Activated naive CD4-positive, alpha-beta T cell treated with anti-CD3 and anti-CD28 coated beads for 36 hours (primary cell): ENCODE measurements at regions not wholly inside any gene's neighbourhood (a gene's known extent, or its start where the extent isn't known, plus 50 kb on each side); places are given as distances from the start of the nearest gene placed in this dataset.

ENCODE experiments used
- CTCF ChIA-PET: fragments of 350-600 bp; sonication (Branson Sonifier 250); formaldehyde crosslinking; loops from one replicate; lab custom pipeline; 2021; ENCODE audit warnings: antibody characterized with exemption; lab: Charles Lee
- DNase-seq: peaks from one replicate; pipeline ENCODE4 v3.0.0-alpha.2; 2020
- H3K27ac Mint-ChIP-seq: one replicate; pipeline ENCODE4 v1.8.0; 2021; ENCODE audit warnings: mild to moderate bottlenecking, mixed read lengths
- H3K27me3 Mint-ChIP-seq: one replicate; pipeline ENCODE4 v1.8.0; 2021; ENCODE audit warnings: low read depth, mixed read lengths
- H3K36me3 Mint-ChIP-seq: one replicate; pipeline ENCODE4 v1.8.0; 2021; ENCODE audit warnings: low read depth, mixed read lengths
- H3K4me1 Mint-ChIP-seq: one replicate; pipeline ENCODE4 v1.8.0; 2021; ENCODE audit warnings: low read depth, mixed read lengths
- H3K4me3 Mint-ChIP-seq: one replicate; pipeline ENCODE4 v1.8.0; 2021; ENCODE audit warnings: mild to moderate bottlenecking, moderate library complexity, mixed read lengths
- H3K9me3 Mint-ChIP-seq: one replicate; pipeline ENCODE4 v1.8.0; 2021; ENCODE audit warnings: mixed read lengths
- intact Hi-C: fragments of 100-400 bp; cut with micrococcal nuclease; formaldehyde crosslinking; loops from one replicate; pipeline ENCODE4 v1.15.1; 2023

DNA sequence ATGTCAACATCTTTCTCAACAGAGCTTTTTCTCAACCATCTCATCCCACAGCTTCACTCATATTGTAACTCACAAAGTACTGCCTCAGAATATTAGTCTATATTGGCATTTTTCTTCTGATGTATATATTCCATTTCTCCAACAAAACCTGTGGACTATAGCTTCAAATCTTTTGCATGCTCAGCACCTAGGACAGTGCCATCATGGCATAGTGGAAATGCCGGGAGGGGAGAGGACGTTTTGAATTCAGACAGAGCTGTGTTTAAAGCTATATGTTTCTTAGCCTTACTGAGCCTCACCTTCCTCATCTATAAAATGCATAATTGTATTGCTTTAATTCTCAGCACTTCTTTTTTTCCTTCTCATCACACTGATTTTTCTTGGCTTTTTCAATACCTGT, 452.6 kb downstream of the GALC start:
- Mint-ChIP-seq H3K36me3 (no peaks in the 10 kb centered on the region), H3K27ac (no peak overlapping the region), H3K9me3 (peaks cover 6% of the 10 kb centered on the region), H3K4me1 (no peaks in the 10 kb centered on the region), H3K4me3 (no peak overlapping the region), H3K27me3 (no peaks in the 10 kb centered on the region)
- no peak for DNase-seq
- CTCF ChIA-PET, result no interaction called here
- intact Hi-C loops, result no loop called here

DNA sequence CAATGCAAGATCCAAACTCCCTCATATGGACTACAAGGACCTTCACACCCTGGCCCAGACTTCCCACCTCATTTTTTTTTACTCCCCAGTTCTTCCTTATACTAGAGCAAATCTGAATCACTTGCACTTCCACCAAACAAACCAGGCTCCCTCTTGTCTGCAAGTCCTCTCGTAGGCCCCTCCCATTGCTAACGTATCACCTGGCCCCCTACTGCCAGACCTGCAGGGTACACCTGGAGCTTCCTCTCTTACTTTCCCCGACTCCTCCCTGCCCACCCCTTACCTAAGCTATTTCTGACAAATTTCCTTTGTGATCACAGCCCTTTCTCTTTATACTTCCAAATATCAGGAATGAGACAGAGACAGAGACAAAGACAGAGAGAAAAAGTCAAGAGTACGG, 463.9 kb downstream of the GALC start:
- no peak overlapping the region for H3K27ac Mint-ChIP-seq
- no peaks in the 10 kb centered on the region for H3K36me3 Mint-ChIP-seq
- intact Hi-C loops, result no loop called here
- CTCF ChIA-PET, result interaction anchor here (1.1 kb wide), 1 partner anchor 20 kb away, joined by 4 read pairs; no protein-coding TSS in a partner anchor
- no peaks in the 10 kb centered on the region for H3K4me1 Mint-ChIP-seq
- no peaks in the 10 kb centered on the region for H3K27me3 Mint-ChIP-seq
- no peak for DNase-seq
- H3K9me3 Mint-ChIP-seq, result no peaks in the 10 kb centered on the region
- no peak overlapping the region for H3K4me3 Mint-ChIP-seq

DNA sequence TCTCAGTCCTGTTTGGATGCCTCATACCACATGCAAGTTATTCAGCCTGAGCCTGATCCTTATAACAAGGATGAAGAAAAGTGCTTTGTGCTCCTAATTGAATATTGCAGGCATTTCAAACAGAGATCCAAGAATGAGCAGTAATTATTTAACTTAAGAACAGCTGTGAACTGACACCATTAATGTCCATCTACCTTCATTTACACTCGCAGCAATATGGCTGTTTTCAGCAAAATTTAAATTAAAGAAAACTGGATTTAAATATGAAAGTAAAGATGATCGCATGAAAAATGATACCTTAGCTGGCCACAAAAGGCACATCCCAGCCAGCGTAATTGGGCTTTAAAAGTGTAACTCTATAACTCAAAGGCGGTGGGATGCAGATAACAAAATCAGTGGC, 466.3 kb downstream of the GALC start:
- intact Hi-C loops, result no loop called here
- no peak overlapping the region for H3K27ac Mint-ChIP-seq
- no peaks in the 10 kb centered on the region for H3K36me3 Mint-ChIP-seq
- H3K9me3 Mint-ChIP-seq, result no peaks in the 10 kb centered on the region
- CTCF ChIA-PET, result no interaction called here
- no peaks in the 10 kb centered on the region for H3K27me3 Mint-ChIP-seq
- no peak overlapping the region for H3K4me3 Mint-ChIP-seq
- H3K4me1 Mint-ChIP-seq, result no peaks in the 10 kb centered on the region
- no peak for DNase-seq

DNA sequence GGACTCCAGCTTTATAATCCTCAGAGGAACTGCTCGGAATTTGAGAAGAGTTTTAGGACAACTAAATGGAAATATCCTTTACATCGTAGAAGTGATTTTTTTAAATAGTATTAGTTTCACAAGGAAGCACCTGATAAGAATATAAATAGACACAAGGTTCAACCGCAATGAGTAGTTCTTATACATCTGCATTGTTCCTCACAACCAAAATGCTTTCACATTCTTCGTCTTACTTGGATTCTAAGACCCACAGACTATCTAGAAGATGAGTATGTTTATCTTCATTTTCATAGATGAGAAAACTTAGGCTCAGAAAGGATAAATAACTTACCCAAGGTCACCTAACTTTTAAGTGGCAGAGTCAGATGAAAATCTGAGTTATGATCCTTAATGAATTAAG, 469.0 kb downstream of the GALC start:
- Mint-ChIP-seq H3K9me3 (no peaks in the 10 kb centered on the region), H3K27me3 (no peaks in the 10 kb centered on the region), H3K36me3 (no peaks in the 10 kb centered on the region), H3K27ac (no peak overlapping the region), H3K4me1 (no peaks in the 10 kb centered on the region), H3K4me3 (no peak overlapping the region)
- intact Hi-C loops, result no loop called here
- no peak for DNase-seq
- CTCF ChIA-PET, result no interaction called here

- intact Hi-C loops, result no loop called here
- H3K36me3 Mint-ChIP-seq, result no peaks in the 10 kb centered on the region
- H3K27me3 Mint-ChIP-seq, result no peaks in the 10 kb centered on the region
Observed at GRCh38 chr14:87522575-87522974, 470.4 kb downstream of the GALC start.

DNA sequence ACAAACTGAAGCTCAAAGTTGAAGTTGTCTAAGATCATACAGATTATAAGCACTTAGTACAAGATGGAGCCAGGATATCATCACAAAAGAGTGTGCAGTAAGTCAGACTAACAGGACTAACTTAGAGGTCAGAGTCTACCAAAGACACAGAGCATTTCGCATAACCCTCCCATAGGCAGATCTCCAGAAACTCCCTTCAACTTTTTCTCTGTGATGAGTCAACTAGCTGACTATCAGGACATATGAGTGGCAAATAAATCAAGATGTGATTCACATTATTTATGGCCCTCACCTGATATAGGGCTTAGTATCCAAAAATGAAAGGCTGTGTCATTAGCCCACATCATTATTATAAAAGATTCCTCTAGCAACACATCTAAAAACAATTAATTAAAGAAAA, 484.6 kb downstream of the GALC start:
- Mint-ChIP-seq H3K36me3 (no peaks in the 10 kb centered on the region), H3K9me3 (no peaks in the 10 kb centered on the region), H3K27me3 (no peaks in the 10 kb centered on the region), H3K4me3 (no peak overlapping the region), H3K27ac (no peak overlapping the region), H3K4me1 (no peaks in the 10 kb centered on the region)
- CTCF ChIA-PET, result no interaction called here
- intact Hi-C loops, result no loop called here
- no peak for DNase-seq

More at GRCh38 chr14:87522575-87522974, 470.4 kb downstream of the GALC start:
- peaks cover 2% of the 10 kb centered on the region for H3K9me3 Mint-ChIP-seq
- CTCF ChIA-PET, result no interaction called here
- no peaks in the 10 kb centered on the region for H3K4me1 Mint-ChIP-seq
- no peak overlapping the region for H3K4me3 Mint-ChIP-seq
- no peak for DNase-seq
- H3K27ac Mint-ChIP-seq, result no peak overlapping the region

GRCh38 chr14:87503711-87504110, 489.3 kb downstream of the GALC start:
- CTCF ChIA-PET, result no interaction called here
- intact Hi-C loops, result no loop called here
- no peaks in the 10 kb centered on the region for H3K27me3 Mint-ChIP-seq

DNA sequence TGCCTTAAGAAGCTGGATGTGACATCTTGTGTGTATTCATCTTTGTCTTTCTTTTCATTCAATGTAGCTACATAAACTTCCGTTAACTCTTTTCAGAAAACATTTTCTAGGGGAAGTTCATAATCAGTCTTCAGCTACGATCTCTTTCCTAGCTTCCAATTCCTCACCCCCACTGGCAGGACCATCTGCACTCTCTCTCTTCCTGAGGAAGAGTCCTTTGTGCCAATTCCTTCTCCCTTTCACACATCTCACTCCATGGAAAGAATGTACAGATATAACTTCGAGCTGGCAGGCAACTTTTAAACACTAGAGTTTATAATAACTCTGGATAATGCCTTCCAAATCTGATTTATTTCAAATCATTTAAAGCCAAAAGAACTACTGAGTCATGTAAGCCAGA, 495.7 kb downstream of the GALC start:
- Mint-ChIP-seq H3K27me3 (no peaks in the 10 kb centered on the region), H3K4me1 (no peaks in the 10 kb centered on the region), H3K4me3 (no peak overlapping the region), H3K36me3 (no peaks in the 10 kb centered on the region), H3K27ac (no peak overlapping the region), H3K9me3 (no peaks in the 10 kb centered on the region)
- no peak for DNase-seq
- CTCF ChIA-PET, result no interaction called here
- intact Hi-C loops, result no loop called here

More at GRCh38 chr14:87503711-87504110, 489.3 kb downstream of the GALC start:
- Mint-ChIP-seq H3K4me1 (no peaks in the 10 kb centered on the region), H3K27ac (no peak overlapping the region), H3K4me3 (no peak overlapping the region), H3K9me3 (no peaks in the 10 kb centered on the region), H3K36me3 (no peaks in the 10 kb centered on the region)
- DNase-seq, result no peak

- Mint-ChIP-seq H3K27me3 (no peaks in the 10 kb centered on the region), H3K27ac (no peak overlapping the region), H3K36me3 (no peaks in the 10 kb centered on the region), H3K4me3 (no peak overlapping the region), H3K4me1 (no peaks in the 10 kb centered on the region), H3K9me3 (no peaks in the 10 kb centered on the region)
- CTCF ChIA-PET, result no interaction called here
- intact Hi-C loops, result no loop called here
- no peak for DNase-seq
Observed at GRCh38 chr14:87494010-87494409, 499.0 kb downstream of the GALC start.

GRCh38 chr14:87492561-87492960, 500.4 kb downstream of the GALC start:
- Mint-ChIP-seq H3K36me3 (no peaks in the 10 kb centered on the region), H3K27me3 (no peaks in the 10 kb centered on the region)
- intact Hi-C loops, result no loop called here

DNA sequence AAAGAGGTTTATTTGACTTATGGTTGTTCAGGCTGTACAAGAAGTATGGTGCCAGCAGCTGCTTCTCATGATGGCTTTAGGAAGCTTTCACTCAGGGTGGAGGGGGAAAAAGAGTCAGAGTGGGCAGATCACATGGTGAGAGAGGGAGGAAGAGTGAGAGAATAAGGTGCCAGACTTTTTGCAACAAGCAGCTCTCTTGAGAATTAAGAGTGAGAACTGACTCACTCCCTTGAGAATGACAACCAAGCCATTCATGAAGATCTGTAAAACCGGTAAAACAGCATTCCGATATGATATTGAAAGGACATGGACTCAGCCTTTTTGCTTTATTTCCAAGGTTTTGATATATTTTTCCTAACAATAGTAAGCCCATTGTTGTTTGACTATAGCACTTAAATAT, 501.2 kb downstream of the GALC start:
- intact Hi-C loops, result no loop called here
- CTCF ChIA-PET, result no interaction called here
- no peaks in the 10 kb centered on the region for H3K9me3 Mint-ChIP-seq
- no peak overlapping the region for H3K27ac Mint-ChIP-seq
- no peak overlapping the region for H3K4me3 Mint-ChIP-seq
- no peaks in the 10 kb centered on the region for H3K27me3 Mint-ChIP-seq
- no peak for DNase-seq
- H3K4me1 Mint-ChIP-seq, result no peaks in the 10 kb centered on the region
- no peaks in the 10 kb centered on the region for H3K36me3 Mint-ChIP-seq

More at GRCh38 chr14:87492561-87492960, 500.4 kb downstream of the GALC start:
- H3K9me3 Mint-ChIP-seq, result no peaks in the 10 kb centered on the region
- no peaks in the 10 kb centered on the region for H3K4me1 Mint-ChIP-seq
- H3K4me3 Mint-ChIP-seq, result no peak overlapping the region
- no peak overlapping the region for H3K27ac Mint-ChIP-seq
- no peak for DNase-seq
- CTCF ChIA-PET, result no interaction called here

GRCh38 chr14:87489196-87489819, 503.7 kb downstream of the GALC start:
- Mint-ChIP-seq H3K4me3 (no peak overlapping the region), H3K27me3 (no peaks in the 10 kb centered on the region), H3K36me3 (no peaks in the 10 kb centered on the region), H3K4me1 (no peaks in the 10 kb centered on the region), H3K9me3 (no peaks in the 10 kb centered on the region), H3K27ac (no peak overlapping the region)
- no peak for DNase-seq
- CTCF ChIA-PET, result no interaction called here
- intact Hi-C loops, result no loop called here
